Right ventricle myocardium superior (tissue), 1 donor: ENCODE measurements at regions not wholly inside any gene's neighbourhood (a gene's known extent, or its start where the extent isn't known, plus 50 kb on each side); places are given as distances from the start of the nearest gene placed in this dataset.

Experiments
- ATAC-seq: fragments of 200-7000 bp; cut with Tn5 transposase; one replicate; pipeline ENCODE4 v1.9.1; 2020; ENCODE audit warnings: mild to moderate bottlenecking; ENCODE audit not compliant: poor library complexity
- DNase-seq: peaks from one replicate; pipeline ENCODE4 v3.0.0-alpha.2; 2020
- intact Hi-C: fragments of 100-400 bp; cut with DNase I; formaldehyde crosslinking; loops from one replicate; pipeline ENCODE4 v1.11.2; 2022
- donor health status: DM: no; HTN: yes; CAD: no; lungs with severe emphysema.

- intact Hi-C loops: no loop called here
- DNase-seq (no peak), ATAC-seq (no peak)
Measured at GRCh38 chr12:84631020-84631419, 281.6 kb downstream of the SLC6A15 start.

DNA sequence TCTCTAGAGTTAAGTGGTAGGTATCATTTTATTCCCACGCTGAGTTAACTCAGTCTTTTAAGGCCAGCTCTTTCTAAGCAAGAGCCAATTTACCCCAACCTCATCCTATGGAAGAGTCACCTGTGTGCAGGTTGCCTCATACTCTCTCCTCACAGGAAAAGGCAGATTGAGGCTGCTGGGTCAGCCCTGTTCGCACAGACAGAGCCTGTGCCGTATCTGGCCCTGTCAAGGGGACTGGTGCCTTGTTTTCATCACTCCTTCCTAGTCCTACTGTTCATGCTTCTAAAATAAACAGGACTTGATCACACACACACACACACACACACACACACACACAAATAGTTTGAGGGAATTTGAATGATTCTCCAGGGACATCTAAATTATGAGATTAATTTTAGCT is 285.0 kb downstream of the SLC6A15 start:
- DNase-seq: no peak
- intact Hi-C loops: no loop called here
- ATAC-seq: no peak

DNA sequence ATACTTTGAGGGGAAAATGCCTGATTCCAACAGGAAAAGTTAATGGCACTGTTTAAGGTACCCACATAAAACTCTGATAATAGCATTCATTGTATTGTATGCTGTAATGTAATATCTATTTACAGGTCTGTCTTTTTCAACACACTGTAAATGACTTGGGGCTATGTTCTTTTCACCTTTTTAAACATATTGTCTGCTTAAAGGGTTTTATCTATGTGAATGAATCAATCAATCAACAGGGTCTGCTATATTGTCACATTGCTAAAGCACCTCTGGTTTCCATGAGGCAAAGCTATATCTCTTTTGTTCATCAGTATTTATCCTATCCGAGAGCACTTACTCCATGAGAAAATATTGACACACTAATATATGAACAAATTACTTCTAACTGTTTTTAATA is 288.0 kb downstream of the SLC6A15 start:
- ATAC-seq: no peak

GRCh38 chr12:84619053-84619571 is 293.5 kb downstream of the SLC6A15 start:
- intact Hi-C loops: no loop called here

More for the DNA sequence above, 288.0 kb downstream of the SLC6A15 start:
- intact Hi-C loops: no loop called here
- no peak for DNase-seq

DNA sequence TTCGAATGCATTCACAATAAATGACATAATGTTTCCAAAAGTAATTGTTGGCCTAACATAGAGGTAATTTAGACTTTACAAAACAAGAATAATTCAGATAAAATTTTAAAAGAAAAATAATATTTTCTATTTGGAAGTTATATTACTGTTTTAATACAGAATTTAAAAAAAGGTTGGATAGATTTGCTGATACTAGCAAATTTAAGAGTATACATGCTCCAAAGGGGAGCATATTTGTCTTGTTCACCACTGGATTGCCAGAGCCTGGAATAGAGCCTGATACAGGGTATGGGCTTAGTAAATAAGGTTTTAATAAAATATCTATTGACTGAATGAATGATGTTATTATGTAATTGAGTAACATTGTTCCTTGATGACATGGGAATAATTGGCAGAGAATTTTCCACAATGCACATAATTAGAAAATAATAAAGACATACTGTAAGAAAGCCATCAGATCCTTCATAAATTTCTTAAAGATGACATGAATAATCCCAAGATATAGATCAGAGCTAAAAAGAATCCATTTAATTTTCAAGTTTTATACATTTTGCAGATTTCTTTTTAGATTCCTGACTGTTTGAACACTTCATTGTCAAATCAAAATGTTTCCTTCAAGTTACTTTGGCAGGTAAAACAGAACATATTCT is 305.3 kb downstream of the SLC6A15 start:
- ATAC-seq: no peak
- no peak for DNase-seq
- intact Hi-C loops: no loop called here

More at GRCh38 chr12:84619053-84619571, 293.5 kb downstream of the SLC6A15 start:
- DNase-seq (no peak), ATAC-seq (no peak)

DNA sequence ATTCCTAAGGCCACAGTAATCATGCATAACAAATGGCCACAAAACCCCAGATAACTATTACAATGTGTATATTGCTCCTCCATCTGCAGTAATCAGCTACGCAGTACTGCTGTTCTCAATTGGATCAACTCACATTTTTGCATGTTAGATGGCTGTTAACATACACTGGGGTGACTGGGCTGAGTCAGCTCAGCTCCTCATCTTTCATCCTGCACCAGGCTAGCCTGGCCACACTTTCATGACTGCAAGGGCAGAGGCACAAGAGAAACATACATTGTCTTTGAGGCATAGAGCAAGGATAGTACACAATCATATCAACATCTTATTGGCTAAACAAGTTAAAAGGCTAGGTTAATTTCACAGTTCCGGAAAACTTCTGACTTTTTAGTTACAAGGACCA is 306.6 kb downstream of the SLC6A15 start:
- no peak for DNase-seq
- intact Hi-C loops: no loop called here
- ATAC-seq: no peak

DNA sequence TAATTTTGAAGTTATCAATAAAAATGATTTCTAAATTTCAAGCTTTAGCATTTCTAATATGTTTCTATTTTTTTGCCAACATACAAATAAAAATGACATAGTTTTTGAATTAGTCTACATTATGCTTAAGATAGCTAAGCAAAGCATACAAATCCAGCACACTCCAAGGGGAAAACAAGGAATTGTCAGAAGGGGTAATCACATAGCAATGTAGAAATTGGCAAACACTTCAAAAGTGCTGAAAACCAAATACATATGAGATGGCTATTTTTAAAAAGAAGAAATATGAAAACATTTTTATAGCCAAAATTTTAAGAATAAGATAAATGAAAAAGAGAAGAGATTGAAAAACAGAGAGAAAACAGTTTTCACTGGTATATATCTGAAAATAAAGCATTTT is 308.0 kb downstream of the SLC6A15 start:
- DNase-seq: no peak
- ATAC-seq: no peak
- intact Hi-C loops: no loop called here

DNA sequence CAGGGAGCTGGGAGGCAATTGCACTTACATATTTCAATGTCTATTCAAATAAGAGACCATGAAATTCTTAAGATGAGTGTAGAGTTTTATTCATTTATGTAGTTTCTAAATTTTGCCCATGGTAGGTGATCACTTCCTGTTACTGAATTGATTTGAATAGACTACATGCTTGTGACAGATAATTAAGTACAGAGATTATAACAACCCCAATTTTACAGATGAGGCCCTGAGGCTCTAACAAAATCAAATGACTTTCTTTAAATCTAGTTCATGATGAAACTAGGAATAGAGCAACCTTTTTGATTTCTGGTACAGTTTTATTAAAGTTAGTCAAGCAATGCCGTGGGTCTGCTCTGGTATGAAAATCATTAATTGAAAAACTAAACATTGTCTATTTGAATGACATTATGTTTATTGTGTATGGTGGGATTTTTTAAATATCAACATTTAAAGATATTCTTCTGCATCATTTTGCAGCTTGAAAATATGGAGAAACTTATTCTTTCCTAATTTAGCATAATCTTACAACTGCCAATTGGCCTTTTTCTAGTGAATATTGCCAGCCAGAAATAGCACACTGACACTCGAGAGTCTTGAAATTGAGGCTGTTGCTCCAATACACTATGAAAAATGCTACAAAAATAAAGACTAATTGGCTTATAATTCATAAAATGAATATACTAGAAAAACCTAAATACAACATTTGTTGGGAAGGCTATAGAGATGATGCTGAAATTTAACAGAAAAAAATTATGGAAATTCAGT is 308.9 kb downstream of the SLC6A15 start:
- ATAC-seq (no peak), DNase-seq (no peak)
- intact Hi-C loops: no loop called here

DNA sequence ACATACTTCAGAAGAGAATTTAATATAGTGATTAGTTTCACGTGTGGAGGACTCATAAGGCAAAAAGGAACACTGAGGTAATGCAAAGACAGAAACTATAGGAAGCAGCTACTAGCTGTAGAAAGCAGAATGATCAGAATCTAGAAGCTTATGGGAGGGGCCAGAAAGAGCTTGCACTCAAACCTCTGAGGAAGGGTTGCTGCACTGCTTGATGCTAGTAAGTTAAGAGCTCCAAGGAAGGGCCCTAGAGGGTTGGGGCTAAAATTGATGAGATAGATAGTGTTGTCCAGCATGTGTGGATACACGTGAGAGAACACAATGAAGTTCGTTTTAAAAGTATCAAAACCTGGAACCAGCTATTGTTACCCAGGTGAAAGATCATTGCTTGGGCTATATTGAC is 311.1 kb downstream of the SLC6A15 start:
- no peak for ATAC-seq
- intact Hi-C loops: no loop called here
- no peak for DNase-seq

GRCh38 chr12:84599539-84599938 is 313.1 kb downstream of the SLC6A15 start:
- ATAC-seq (no peak), DNase-seq (no peak)
- intact Hi-C loops: no loop called here

DNA sequence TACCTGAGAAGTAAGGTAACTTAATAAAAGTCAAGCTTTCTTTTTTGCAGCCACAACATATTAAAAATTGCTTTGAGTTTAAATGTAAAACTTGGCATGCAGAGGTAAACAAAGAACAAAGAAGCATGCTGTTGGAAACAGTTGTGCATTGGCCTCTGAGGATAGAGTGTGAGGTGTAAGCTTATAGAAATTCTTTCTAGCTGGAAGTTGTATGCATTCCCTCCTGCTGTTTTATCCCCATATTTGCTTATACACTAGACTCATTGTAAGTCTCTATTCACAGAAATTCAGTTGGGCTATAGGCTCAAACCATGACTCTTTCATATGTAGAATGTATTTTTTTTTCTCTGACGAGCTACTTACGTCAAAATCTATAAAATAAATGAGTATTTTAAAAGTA is 316.3 kb downstream of the SLC6A15 start:
- no peak for ATAC-seq
- DNase-seq: no peak
- intact Hi-C loops: no loop called here

- ATAC-seq (no peak), DNase-seq (no peak)
- intact Hi-C loops: no loop called here
Measured at GRCh38 chr12:84594157-84594556, 318.4 kb downstream of the SLC6A15 start.

- intact Hi-C loops: no loop called here
- DNase-seq (no peak), ATAC-seq (no peak)
Measured at GRCh38 chr12:84585776-84586395, 326.7 kb downstream of the SLC6A15 start.

GRCh38 chr12:84572196-84572595 is 340.4 kb downstream of the SLC6A15 start:
- intact Hi-C loops: no loop called here
- no peak for DNase-seq
- ATAC-seq: no peak

- intact Hi-C loops: no loop called here
- ATAC-seq: no peak
- DNase-seq: no peak
Measured at GRCh38 chr12:84562331-84562730, 350.3 kb downstream of the SLC6A15 start.

DNA sequence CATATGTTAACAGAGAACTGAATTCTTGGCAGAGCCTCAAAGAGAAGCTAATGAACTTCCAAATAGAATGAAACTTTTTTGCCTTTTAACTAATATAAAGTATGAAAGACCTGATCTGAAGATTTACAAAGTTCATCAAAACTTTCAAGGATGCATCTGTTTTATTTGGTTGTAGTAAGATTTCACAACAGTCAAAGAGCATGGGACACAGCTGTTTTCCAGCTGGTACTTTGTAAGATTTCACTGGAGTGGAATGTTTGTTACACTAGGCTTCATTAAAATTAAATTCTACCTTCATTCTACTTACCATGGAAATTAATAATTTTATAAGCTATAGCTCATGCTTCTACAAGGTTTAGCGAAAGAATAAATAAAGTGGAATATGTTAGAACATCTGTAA is 351.2 kb downstream of the SLC6A15 start:
- DNase-seq (no peak), ATAC-seq (peak; percentile 83)
- intact Hi-C loops: no loop called here

DNA sequence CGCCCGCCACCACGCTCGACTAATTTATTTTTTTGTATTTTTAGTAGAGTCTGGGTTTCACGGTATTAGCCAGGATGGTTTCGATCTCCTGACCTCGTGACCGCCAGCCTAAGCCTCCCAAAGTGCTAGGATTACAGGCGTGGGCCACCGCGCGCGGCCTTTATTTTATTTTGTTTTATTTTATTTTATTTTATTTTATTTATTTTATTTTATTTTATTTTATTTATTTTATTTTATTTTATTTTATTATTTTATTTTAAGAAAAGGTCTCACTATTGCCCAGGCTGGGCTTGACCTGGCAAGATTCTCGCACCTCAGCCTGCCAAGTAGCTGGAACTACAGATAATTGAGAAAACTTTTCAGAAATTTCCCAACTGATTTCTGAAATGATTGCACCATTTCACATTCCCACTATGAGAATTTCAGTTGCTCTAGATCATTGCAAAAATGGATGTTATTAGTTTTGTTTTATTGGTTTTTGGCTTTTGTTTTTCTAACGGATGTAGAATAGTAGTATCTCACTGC is 358.3 kb downstream of the SLC6A15 start:
- DNase-seq (no peak), ATAC-seq (no peak)
- intact Hi-C loops: no loop called here

DNA sequence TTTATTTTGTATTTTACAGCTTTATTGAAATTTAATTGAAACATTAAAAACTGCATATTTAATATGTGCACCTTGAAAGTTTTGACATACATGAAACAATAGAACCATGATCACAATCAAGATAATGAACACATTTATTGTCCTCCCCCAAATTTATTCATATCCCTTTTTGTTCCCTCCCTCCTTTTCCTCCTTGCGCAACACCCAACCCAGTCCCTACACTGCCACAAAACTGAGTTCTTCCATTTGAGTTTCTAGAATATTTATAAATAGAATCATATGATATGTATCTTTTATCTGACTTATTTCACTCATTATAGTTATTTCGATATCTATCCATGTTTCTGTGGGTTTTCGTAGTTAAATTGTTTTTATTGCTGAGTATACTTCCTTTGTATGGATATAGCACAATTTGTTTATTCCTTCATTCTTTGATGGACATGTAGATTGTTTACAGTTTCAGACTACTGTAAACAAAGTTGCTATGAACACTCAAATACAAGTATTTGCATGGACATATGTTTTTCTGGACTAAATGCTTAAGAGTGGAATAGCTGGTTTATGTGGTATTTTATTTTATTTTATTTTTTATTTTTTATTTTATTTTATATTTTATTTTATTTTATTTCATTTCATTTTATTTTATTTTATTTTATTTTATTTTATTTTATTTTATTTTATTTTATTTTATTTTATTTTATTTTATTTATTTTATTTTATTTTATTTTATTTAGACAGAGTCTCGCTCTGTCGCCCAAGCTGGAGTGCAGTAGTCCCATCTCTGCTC is 359.1 kb downstream of the SLC6A15 start:
- ATAC-seq (no peak), DNase-seq (no peak)
- intact Hi-C loops: no loop called here

DNA sequence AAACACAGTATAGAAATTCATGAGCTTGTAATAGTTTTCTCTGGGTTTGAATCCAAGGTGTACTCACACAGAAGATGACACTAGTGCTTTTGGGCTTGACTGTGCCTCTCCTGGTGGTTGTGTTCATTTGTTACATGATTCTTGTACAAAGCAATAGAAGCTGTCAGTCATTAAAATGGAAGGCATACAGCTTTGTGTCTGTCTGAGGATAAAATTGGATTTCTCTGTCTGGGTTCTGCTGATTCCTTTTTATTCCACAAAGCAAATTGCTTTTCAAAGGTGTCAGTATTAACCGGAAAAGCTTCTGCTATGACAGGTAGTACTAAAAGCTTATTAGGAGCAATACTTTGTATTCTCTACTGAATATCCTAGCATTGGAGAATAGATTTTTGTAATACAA is 361.2 kb downstream of the SLC6A15 start:
- DNase-seq (no peak), ATAC-seq (no peak)
- intact Hi-C loops: no loop called here
